A673 (cell line): ENCODE measurements at regions not wholly inside any gene's neighbourhood (a gene's known extent, or its start where the extent isn't known, plus 50 kb on each side); places are given as distances from the start of the nearest gene placed in this dataset.

ENCODE experiments used
- BruUV-seq: library from RNA; stranded (reverse); fragments of 400-500 nt; replicated peaks from 2 replicates; lab custom pipeline; 2021; lab: Mats Ljungman, UMichigan
- CTCF ChIA-PET: fragments of 300-600 bp; sonication (Branson Sonifier 250); formaldehyde crosslinking; loops from one replicate; lab custom pipeline; 2022; ENCODE audit warnings: antibody characterized with exemption; lab: Charles Lee
- POLR2A ChIA-PET: fragments of 300-600 bp; sonication (Branson Sonifier 250); formaldehyde crosslinking; loops from one replicate; lab custom pipeline; 2022; ENCODE audit warnings: antibody characterized with exemption; ENCODE audit not compliant: low non-redundant PET; lab: Charles Lee
- DNase-seq: peaks from one replicate; pipeline ENCODE4 v3.0.0-alpha.2; 2015; ENCODE audit warnings: low spot score
- H3K27ac ChIP-seq: fragments of 200-600 bp; sonication (generic); 2 replicates; pipeline ENCODE4 v1.5.1; 2016; ENCODE audit warnings: mixed run types, low read depth, mild to moderate bottlenecking, mixed read lengths, antibody characterized with exemption, low read length; ENCODE audit not compliant: poor library complexity, severe bottlenecking
- H3K27me3 ChIP-seq: fragments of 200-600 bp; sonication (generic); replicated peaks from 2 replicates; pipeline ENCODE4 v1.6.1; 2017; ENCODE audit warnings: mixed run types, low read depth, mild to moderate bottlenecking, mixed read lengths, antibody characterized with exemption, low read length; ENCODE audit not compliant: insufficient read depth, poor library complexity
- H3K36me3 ChIP-seq: fragments of 200-600 bp; sonication (generic); 2 replicates; pipeline ENCODE4 v1.6.1; 2016; ENCODE audit warnings: mixed run types, mild to moderate bottlenecking, mixed read lengths, antibody characterized with exemption, low read length; ENCODE audit not compliant: insufficient read depth, poor library complexity, severe bottlenecking
- H3K4me1 ChIP-seq: fragments of 200-600 bp; sonication (generic); 2 replicates; pipeline ENCODE4 v1.6.1; 2017; ENCODE audit warnings: mixed run types, mild to moderate bottlenecking, mixed read lengths, antibody characterized with exemption, low read length; ENCODE audit not compliant: insufficient read depth, poor library complexity, severe bottlenecking
- H3K4me3 ChIP-seq: fragments of 200-600 bp; sonication (generic); 2 replicates; pipeline ENCODE4 v1.5.1; 2016; ENCODE audit warnings: low read depth, mixed run types, mild to moderate bottlenecking, mixed read lengths, low read length; ENCODE audit not compliant: poor library complexity, severe bottlenecking
- H3K9me3 ChIP-seq: fragments of 200-600 bp; sonication (generic); 2 replicates; pipeline ENCODE4 v1.6.1; 2016; ENCODE audit warnings: mixed run types, low read depth, mild to moderate bottlenecking, mixed read lengths, antibody characterized with exemption, low read length; ENCODE audit not compliant: poor library complexity, severe bottlenecking
- CTCF ChIP-seq: fragments of 300-800, 200-600 bp; sonication (generic); conservative IDR thresholded peaks from 2 replicates; pipeline ENCODE4 v1.5.1; 2017; ENCODE audit warnings: low read depth, mild to moderate bottlenecking, antibody characterized with exemption, low read length, moderate library complexity, mixed read lengths
- EZH2 ChIP-seq: fragments of 200-600 bp; sonication (generic); IDR thresholded peaks from 2 replicates; pipeline ENCODE4 v1.6.1; 2017; ENCODE audit warnings: borderline replicate concordance, low read depth, mild to moderate bottlenecking, mixed read lengths, antibody characterized with exemption, low read length; ENCODE audit not compliant: poor library complexity, severe bottlenecking
- intact Hi-C: fragments of 100-400 bp; cut with micrococcal nuclease; formaldehyde crosslinking; loops from one replicate; pipeline ENCODE4 v1.10.0; 2022; ENCODE audit not compliant: unreplicated experiment

- ChIA-PET CTCF (interaction anchor here (0.6 kb wide), 1 partner anchor 68 kb away, joined by 9 read pairs; no protein-coding TSS in a partner anchor), POLR2A (no interaction called here)
- Histone ChIP-seq H3K27me3 (peaks cover 2% of the 10 kb centered on the region), H3K4me1 (no peaks in the 10 kb centered on the region), H3K9me3 (no peaks in the 10 kb centered on the region), H3K27ac (no peak overlapping the region), H3K4me3 (no peak overlapping the region), H3K36me3 (no peaks in the 10 kb centered on the region)
- no peak for DNase-seq
- TF ChIP-seq EZH2 (no peak), CTCF (no peak)
- BruUV-seq: no TSS peak
- intact Hi-C loops: no loop called here
Observed at GRCh38 chr13:43959291-43959690, 79.6 kb downstream of the LACC1 start.

DNA sequence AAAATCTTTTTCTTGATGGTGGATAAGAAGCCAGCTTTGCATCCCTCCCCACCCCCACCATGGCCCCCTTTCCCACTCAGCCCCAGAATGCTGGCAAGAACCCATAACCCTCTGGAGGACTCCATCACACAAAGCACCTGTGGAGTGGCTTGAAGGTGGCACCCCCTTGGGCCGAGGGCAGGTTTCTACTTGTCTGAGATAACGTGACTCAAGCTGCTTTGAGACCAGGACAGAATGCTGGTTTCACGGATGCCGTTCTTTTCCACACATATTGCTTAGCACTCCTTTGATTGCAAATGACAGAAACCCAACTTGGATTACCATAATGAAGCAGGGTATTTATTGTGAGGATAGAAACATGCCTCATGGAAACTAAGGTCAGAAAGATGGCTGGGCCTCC, 82.2 kb downstream of the LACC1 start:
- H3K4me3 ChIP-seq: no peak overlapping the region
- no peak for DNase-seq
- no peaks in the 10 kb centered on the region for H3K9me3 ChIP-seq
- H3K4me1 ChIP-seq: no peaks in the 10 kb centered on the region
- TF ChIP-seq CTCF (no peak), EZH2 (no peak)
- CTCF ChIA-PET: no interaction called here
- no TSS peak for BruUV-seq
- intact Hi-C loops: no loop called here
- no peaks in the 10 kb centered on the region for H3K27me3 ChIP-seq
- POLR2A ChIA-PET: no interaction called here
- H3K27ac ChIP-seq: no peak overlapping the region
- H3K36me3 ChIP-seq: no peaks in the 10 kb centered on the region

DNA sequence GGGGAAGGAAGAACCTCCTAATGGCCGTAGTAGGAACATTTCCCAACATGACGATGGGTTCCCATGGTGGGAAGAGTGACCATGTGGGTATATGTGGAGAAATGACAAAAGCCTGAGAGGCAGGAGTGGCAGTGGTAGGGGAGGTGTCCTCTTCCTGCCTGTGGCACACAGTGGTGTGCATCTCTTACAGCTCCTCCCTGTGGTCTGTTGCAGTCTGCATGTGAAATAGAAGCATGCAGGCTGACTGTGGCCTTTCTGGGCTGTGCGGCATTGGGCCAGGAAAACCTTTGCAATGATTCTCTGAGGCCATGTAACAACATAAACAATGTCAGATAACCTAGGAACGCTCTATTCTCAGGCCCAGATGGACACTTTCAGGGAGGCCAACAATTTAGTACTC, 84.0 kb downstream of the LACC1 start:
- ChIA-PET CTCF (no interaction called here), POLR2A (no interaction called here)
- no peaks in the 10 kb centered on the region for H3K36me3 ChIP-seq
- H3K27me3 ChIP-seq: no peaks in the 10 kb centered on the region
- no peaks in the 10 kb centered on the region for H3K9me3 ChIP-seq
- H3K4me1 ChIP-seq: no peaks in the 10 kb centered on the region
- intact Hi-C loops: no loop called here
- DNase-seq: no peak
- no peak for TF ChIP-seq CTCF
- no peak for TF ChIP-seq EZH2
- no TSS peak for BruUV-seq
- no peak overlapping the region for H3K4me3 ChIP-seq
- no peak overlapping the region for H3K27ac ChIP-seq
